ENCODE measurements at regions not wholly inside any gene's neighbourhood (a gene's known extent, or its start where the extent isn't known, plus 50 kb on each side); places are given as distances from the start of the nearest gene placed in this dataset.

- RAD21 ChIA-PET (ENCODE audit: low non-redundant PET in 1 of 2, low total read pairs in 2 of 2, uncharacterized antibody in 2 of 2, unreplicated experiment in 2 of 2): no interaction called here
- TF ChIP-seq EGR1 (IDR thresholded peaks at IDR 0.05; ENCODE audit: low read depth) (no peak), RAD21 (IDR thresholded peaks at IDR 0.05; ENCODE audit: low read depth) (no peak), ATF3 (IDR thresholded peaks at IDR 0.05) (no peak), ZBTB33 (IDR thresholded peaks at IDR 0.05; ENCODE audit: extremely low read depth, insufficient replicate concordance, low read length) (no peak), SP1 (IDR thresholded peaks at IDR 0.05; ENCODE audit: low read depth) (no peak), EZH2 (IDR thresholded peaks at IDR 0.05) (no peak), SRF (IDR thresholded peaks at IDR 0.05; ENCODE audit: low read depth) (no peak)
- no peak overlapping the region for H2AFZ ChIP-seq (ENCODE audit: low read depth, low read length, poor library complexity, severe bottlenecking)
- H3K4me2 ChIP-seq (ENCODE audit: low read length): no peak overlapping the region
- CTCF ChIA-PET: no interaction called here
- H3K4me1 ChIP-seq (ENCODE audit: control insufficient read depth in 1 of 2, insufficient read depth in 2 of 2, low read length in 2 of 2): peaks cover 0 to 4% of the 10 kb centered on the region in 2 experiments; a peak in 1 of 4 replicates
- H3K36me3 ChIP-seq (ENCODE audit: control insufficient read depth in 1 of 2, insufficient read depth in 2 of 2, low read length in 2 of 2): no peaks in the 10 kb centered on the region
- ATAC-seq (no peak), DNase-seq (ENCODE audit: low read depth, low spot score) (no peak)
- H3K27ac ChIP-seq (ENCODE audit: low read depth, low read length): no peak overlapping the region
- H3K79me2 ChIP-seq (ENCODE audit: insufficient read depth, low read length): no peaks in the 10 kb centered on the region
- no peaks in the 10 kb centered on the region for H4K20me1 ChIP-seq (ENCODE audit: insufficient read depth)
- H3K4me3 ChIP-seq (replicated peaks in 1 of 2; ENCODE audit: low read depth in 1 of 2, low read length in 2 of 2): no peak overlapping the region
- BruUV-seq (replicated peaks): no TSS peak
- H3K9ac ChIP-seq (ENCODE audit: low read length): no peak overlapping the region
- H3K27me3 ChIP-seq (ENCODE audit: insufficient read depth, low read length): no peaks in the 10 kb centered on the region
- intact Hi-C loops (cut with micrococcal nuclease): no loop called here
- no peaks in the 10 kb centered on the region for H3K9me2 ChIP-seq (ENCODE audit: insufficient read depth)
- peaks cover 5 to 7% of the 10 kb centered on the region in 2 experiments; a peak in 1 of 4 replicates for H3K9me3 ChIP-seq (ENCODE audit: control insufficient read depth in 1 of 2, insufficient read depth in 1 of 2, low read depth in 1 of 2, low read length in 2 of 2)
- POLR2A ChIA-PET: no interaction called here
These were observed 731.6 kb downstream of the MATN1 start for GRCh38 chr1:29991815-29992214.

GRCh38 chr1:29991025-29991424 is 732.4 kb downstream of the MATN1 start:
- Histone ChIP-seq H3K4me3 (replicated peaks in 1 of 2; ENCODE audit: low read depth in 1 of 2, low read length in 2 of 2) (no peak overlapping the region), H3K4me2 (ENCODE audit: low read length) (no peak overlapping the region), H3K9me2 (ENCODE audit: insufficient read depth) (no peaks in the 10 kb centered on the region), H3K9ac (ENCODE audit: low read length) (no peak overlapping the region), H3K36me3 (ENCODE audit: control insufficient read depth in 1 of 2, insufficient read depth in 2 of 2, low read length in 2 of 2) (no peaks in the 10 kb centered on the region), H3K9me3 (ENCODE audit: control insufficient read depth in 1 of 2, insufficient read depth in 1 of 2, low read depth in 1 of 2, low read length in 2 of 2) (peaks cover 5 to 7% of the 10 kb centered on the region in 2 experiments; a peak in 1 of 4 replicates), H3K79me2 (ENCODE audit: insufficient read depth, low read length) (no peaks in the 10 kb centered on the region), H3K27ac (ENCODE audit: low read depth, low read length) (no peak overlapping the region), H3K4me1 (ENCODE audit: control insufficient read depth in 1 of 2, insufficient read depth in 2 of 2, low read length in 2 of 2) (peaks cover 0 to 4% of the 10 kb centered on the region in 2 experiments; a peak in 1 of 4 replicates), H2AFZ (ENCODE audit: low read depth, low read length, poor library complexity, severe bottlenecking) (no peak overlapping the region), H4K20me1 (ENCODE audit: insufficient read depth) (no peaks in the 10 kb centered on the region), H3K27me3 (ENCODE audit: insufficient read depth, low read length) (no peaks in the 10 kb centered on the region)
- ChIA-PET RAD21 (ENCODE audit: low non-redundant PET in 1 of 2, low total read pairs in 2 of 2, uncharacterized antibody in 2 of 2, unreplicated experiment in 2 of 2) (no interaction called here), CTCF (no interaction called here), POLR2A (no interaction called here)
- DNase-seq (ENCODE audit: low read depth, low spot score): no peak
- peak; percentile 36; the same call in 1 of the 2 replicates for ATAC-seq
- intact Hi-C loops (cut with micrococcal nuclease): no loop called here
- BruUV-seq (replicated peaks): no TSS peak
- TF ChIP-seq SP1 (IDR thresholded peaks at IDR 0.05; ENCODE audit: low read depth) (no peak), ZBTB33 (IDR thresholded peaks at IDR 0.05; ENCODE audit: extremely low read depth, insufficient replicate concordance, low read length) (no peak), SIN3A (IDR thresholded peaks at IDR 0.05; ENCODE audit: low read depth) (no peak), FOSL1 (IDR thresholded peaks at IDR 0.05; ENCODE audit: low read depth) (no peak), ATF3 (IDR thresholded peaks at IDR 0.05) (no peak), TCF7L2 (IDR thresholded peaks at IDR 0.05; ENCODE audit: borderline replicate concordance, extremely low read depth, insufficient read depth, insufficient read length) (no peak), CBX3 (IDR thresholded peaks at IDR 0.05; ENCODE audit: low read depth) (no peak)

Data from HCT116 (cell line).